ENCODE measurements at regions not wholly inside any gene's neighbourhood (a gene's known extent, or its start where the extent isn't known, plus 50 kb on each side); places are given as distances from the start of the nearest gene placed in this dataset.

DNA sequence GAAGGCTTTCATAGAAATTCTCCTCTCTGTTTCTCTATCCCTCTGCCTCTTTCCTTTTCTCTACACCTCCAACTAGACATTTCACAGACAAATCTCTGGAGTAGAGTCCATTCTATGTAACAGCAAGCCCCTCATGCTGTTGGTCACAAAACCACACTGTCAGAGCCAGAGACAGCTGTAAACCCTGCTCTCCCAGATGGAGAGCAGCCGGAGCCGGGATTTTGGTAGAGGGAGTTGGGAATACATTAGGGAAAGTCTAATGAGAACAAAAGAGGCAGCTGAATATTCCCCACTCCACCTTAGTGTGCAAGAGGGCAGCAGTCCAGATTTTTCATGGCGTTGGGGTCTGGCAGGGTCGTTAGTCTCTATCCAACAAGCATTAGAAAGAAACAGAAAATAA is 68.3 kb upstream of the EDN1 start:
- DNase-seq (ENCODE audit: low read depth in 2 of 2) = no peak

- no peak for DNase-seq (ENCODE audit: low read depth in 2 of 2)
These were observed 67.5 kb upstream of the EDN1 start for GRCh38 chr6:12222405-12223366.

GRCh38 chr6:12223383-12223782 is 66.8 kb upstream of the EDN1 start:
- no peak for DNase-seq (ENCODE audit: low read depth in 2 of 2)

- DNase-seq (ENCODE audit: low read depth in 2 of 2) = no peak
These were observed 65.9 kb upstream of the EDN1 start for GRCh38 chr6:12224251-12224650.

- no peak for DNase-seq (ENCODE audit: low read depth in 2 of 2)
These were observed 61.6 kb upstream of the EDN1 start for GRCh38 chr6:12228447-12229146.

- peak; percentile 8 to 34 for DNase-seq (ENCODE audit: low read depth in 2 of 2)
These were observed 60.8 kb upstream of the EDN1 start for GRCh38 chr6:12229332-12229731.

DNA sequence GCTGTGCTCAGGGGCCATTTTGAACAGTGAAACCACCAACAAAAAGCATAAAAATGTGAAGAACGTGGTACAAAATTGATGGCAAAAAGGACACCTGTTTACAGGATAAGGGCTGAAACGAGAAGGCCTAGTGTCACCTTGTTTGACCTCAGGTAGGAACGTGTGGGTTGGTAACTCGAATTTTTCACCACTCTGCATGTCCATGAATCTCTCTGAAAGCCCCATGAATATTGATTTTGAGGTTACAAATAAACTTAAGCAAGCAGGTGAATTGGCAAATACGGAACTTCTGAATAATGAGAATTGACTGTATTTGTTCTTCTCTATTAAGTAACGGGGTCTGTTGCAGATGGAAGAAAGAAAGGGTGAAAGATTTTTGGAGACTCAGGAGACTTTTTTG is 59.6 kb upstream of the EDN1 start:
- DNase-seq (ENCODE audit: low read depth in 2 of 2) = no peak

GRCh38 chr6:12232339-12232738 is 57.8 kb upstream of the EDN1 start:
- no peak for DNase-seq (ENCODE audit: low read depth in 2 of 2)

- DNase-seq (ENCODE audit: low read depth in 2 of 2) = no peak
These were observed 57.3 kb upstream of the EDN1 start for GRCh38 chr6:12232821-12233220.

GRCh38 chr6:12233693-12234571 is 56.2 kb upstream of the EDN1 start:
- peak; percentile 78 to 83 for DNase-seq (ENCODE audit: low read depth in 2 of 2)

- DNase-seq (ENCODE audit: low read depth in 2 of 2) = no peak
These were observed 54.8 kb upstream of the EDN1 start for GRCh38 chr6:12235341-12235740.

DNA sequence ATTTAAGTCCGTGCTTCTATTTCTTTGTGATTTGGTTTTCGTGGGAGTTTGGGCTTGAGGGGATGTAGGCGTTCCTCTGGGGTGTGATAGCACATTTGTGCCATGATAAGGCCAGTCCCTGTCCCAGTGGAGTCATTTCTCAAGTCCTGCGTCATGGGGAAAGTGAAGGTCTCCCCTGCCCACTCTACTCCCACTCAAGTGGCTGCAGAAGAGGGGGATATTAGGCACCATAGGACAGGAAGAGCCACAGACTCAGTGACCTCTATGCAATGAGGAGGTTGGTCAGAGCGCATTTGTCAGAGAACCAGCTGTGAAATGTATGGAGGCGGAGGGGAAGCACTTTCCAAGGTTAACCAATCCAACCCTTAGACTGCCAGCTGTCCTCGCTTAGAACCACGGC is 51.9 kb upstream of the EDN1 start:
- DNase-seq (ENCODE audit: low read depth in 2 of 2) = no peak
